ENCODE measurements at regions not wholly inside any gene's neighbourhood (a gene's known extent, or its start where the extent isn't known, plus 50 kb on each side); places are given as distances from the start of the nearest gene placed in this dataset.

DNA sequence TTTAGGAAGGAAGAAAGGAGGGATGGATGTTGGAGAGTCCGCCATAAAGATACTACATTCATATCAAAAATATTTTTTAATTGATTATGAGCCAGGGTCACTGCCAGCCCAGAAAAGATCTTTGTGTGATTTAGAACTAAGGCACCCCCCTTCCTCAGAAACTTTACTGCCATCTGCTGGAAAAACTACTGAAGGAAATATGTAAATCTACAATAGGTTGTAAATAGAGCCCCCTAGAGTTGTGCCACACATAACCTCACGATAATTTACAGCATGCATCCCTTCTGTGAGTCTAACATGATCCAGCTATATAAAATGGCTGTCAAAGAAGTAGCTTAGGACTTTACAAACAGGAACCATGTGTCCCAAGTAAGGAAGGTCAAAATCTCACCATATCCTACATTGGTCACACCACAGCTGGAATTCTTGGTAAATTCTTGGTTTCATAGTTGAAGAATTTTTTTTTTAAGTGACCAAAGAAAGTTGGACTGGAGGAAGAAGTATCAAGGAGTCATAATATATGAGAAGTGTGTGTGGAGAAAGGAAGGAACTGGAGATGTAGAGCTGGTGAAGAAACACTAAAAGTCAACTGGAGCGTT is 152.5 kb downstream of the CYP26B1 start:
- no peak overlapping the region for H3K4me3 ChIP-seq
- H3K4me1 ChIP-seq, result no peaks in the 10 kb centered on the region
- no peaks in the 10 kb centered on the region for H3K36me3 ChIP-seq
- ATAC-seq, result peak in 3 of 4 donors; percentile 49 to 79 (median 71)
- no peak for DNase-seq
- H3K27me3 ChIP-seq, result no peaks in the 10 kb centered on the region
- TF ChIP-seq, protein P1, sequence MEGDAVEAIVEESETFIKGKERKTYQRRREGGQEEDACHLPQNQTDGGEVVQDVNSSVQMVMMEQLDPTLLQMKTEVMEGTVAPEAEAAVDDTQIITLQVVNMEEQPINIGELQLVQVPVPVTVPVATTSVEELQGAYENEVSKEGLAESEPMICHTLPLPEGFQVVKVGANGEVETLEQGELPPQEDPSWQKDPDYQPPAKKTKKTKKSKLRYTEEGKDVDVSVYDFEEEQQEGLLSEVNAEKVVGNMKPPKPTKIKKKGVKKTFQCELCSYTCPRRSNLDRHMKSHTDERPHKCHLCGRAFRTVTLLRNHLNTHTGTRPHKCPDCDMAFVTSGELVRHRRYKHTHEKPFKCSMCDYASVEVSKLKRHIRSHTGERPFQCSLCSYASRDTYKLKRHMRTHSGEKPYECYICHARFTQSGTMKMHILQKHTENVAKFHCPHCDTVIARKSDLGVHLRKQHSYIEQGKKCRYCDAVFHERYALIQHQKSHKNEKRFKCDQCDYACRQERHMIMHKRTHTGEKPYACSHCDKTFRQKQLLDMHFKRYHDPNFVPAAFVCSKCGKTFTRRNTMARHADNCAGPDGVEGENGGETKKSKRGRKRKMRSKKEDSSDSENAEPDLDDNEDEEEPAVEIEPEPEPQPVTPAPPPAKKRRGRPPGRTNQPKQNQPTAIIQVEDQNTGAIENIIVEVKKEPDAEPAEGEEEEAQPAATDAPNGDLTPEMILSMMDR (IDR thresholded peaks at IDR 0.05), result peak; percentile 38 to 60 (median 50)
- TF ChIP-seq POLR2A (IDR thresholded peaks at IDR 0.05), result no peak
- WGBS (ENCODE audit: insufficient coverage, low coverage, low lambda C conversion rate, missing lambda C conversion rate), result 87% methylated on average over 3 of the region's 3 CpGs
- no peaks in the 10 kb centered on the region for H3K9me3 ChIP-seq
- intact Hi-C loops (cut with DNase I), result no loop called here
- no peak overlapping the region for H3K27ac ChIP-seq

DNA sequence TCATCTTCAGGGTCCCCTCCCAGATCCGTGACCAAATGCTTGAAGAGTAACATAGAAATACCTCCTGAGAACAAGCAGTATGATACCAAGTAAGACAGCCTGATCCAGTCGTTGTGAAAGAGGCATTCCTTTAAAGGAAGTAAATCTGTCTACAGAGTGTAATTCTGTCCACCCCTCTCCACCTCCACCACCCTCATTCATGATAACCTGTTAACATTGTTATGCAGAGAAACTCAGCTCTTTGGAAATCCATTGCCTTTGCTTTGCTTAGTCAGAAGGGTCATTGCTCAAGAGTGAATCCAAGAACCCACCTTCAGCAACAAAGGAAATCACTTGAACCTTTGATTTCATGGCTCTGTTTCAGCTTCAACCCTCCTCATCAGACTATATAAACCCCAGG is 155.6 kb downstream of the CYP26B1 start:
- Histone ChIP-seq H3K27ac (no peak overlapping the region), H3K9me3 (no peaks in the 10 kb centered on the region), H3K36me3 (no peaks in the 10 kb centered on the region), H3K4me1 (no peaks in the 10 kb centered on the region), H3K27me3 (no peaks in the 10 kb centered on the region), H3K4me3 (no peak overlapping the region)
- WGBS (ENCODE audit: insufficient coverage, low coverage, low lambda C conversion rate, missing lambda C conversion rate), result 51% methylated on average over 2 of the region's 2 CpGs
- intact Hi-C loops (cut with DNase I), result no loop called here
- TF ChIP-seq, protein P1 (IDR thresholded peaks at IDR 0.05), result no peak
- no peak for TF ChIP-seq POLR2A (IDR thresholded peaks at IDR 0.05)
- ATAC-seq (no peak), DNase-seq (no peak)

DNA sequence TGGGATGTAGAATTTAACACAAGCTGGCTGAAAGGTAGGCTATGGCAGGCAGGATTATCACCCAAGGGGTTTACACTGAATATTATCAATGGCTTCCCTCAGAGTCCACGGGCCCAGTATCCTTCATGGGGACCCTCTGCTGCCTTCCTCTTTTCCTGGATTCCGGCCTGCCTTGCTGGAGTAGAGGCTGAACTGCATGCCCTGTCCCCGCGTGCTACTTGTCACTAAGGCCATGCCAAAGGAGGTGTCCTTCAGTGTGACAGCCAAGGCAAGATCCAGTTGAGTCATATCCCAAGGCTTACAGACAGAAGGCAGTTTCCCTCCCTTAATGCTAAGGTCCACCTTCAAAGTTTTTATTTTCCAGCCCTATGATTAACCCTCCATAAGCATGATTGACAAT is 156.3 kb downstream of the CYP26B1 start:
- WGBS (ENCODE audit: insufficient coverage, low coverage, low lambda C conversion rate, missing lambda C conversion rate), result 80% methylated on average over 4 of the region's 4 CpGs

DNA sequence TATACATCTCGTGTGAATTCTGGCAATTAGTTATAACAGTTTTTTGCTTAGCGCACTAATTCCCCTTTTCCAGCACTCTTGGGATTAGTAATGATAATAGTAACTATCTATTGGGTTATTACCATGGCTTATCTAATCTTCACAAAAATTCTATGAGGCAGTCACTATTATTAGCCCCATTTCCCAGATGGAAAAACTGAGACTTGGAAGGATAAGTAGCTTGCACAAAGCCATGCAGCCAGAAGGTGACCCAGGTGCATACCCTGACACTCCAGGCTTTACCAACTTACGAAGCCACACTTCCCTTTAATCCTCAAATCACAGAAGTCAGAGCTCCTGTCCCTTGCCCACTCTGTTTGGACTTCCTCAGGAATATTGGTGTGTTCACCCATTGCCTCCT is 156.8 kb downstream of the CYP26B1 start:
- ATAC-seq, result no peak
- H3K4me1 ChIP-seq, result no peaks in the 10 kb centered on the region
- no peaks in the 10 kb centered on the region for H3K27me3 ChIP-seq
- WGBS (ENCODE audit: insufficient coverage, low coverage, low lambda C conversion rate, missing lambda C conversion rate), result 87% methylated on average over 3 of the region's 3 CpGs
- H3K4me3 ChIP-seq, result no peak overlapping the region
- TF ChIP-seq, protein P1 (IDR thresholded peaks at IDR 0.05), result no peak
- TF ChIP-seq POLR2A (IDR thresholded peaks at IDR 0.05), result no peak
- intact Hi-C loops (cut with DNase I), result no loop called here
- no peaks in the 10 kb centered on the region for H3K9me3 ChIP-seq
- H3K27ac ChIP-seq, result no peak overlapping the region
- DNase-seq, result no peak
- no peaks in the 10 kb centered on the region for H3K36me3 ChIP-seq

More for the DNA sequence above, 156.3 kb downstream of the CYP26B1 start:
- DNase-seq (no peak), ATAC-seq (no peak)
- Histone ChIP-seq H3K36me3 (no peaks in the 10 kb centered on the region), H3K9me3 (no peaks in the 10 kb centered on the region), H3K27me3 (no peaks in the 10 kb centered on the region), H3K4me1 (no peaks in the 10 kb centered on the region), H3K27ac (no peak overlapping the region), H3K4me3 (no peak overlapping the region)
- no peak for TF ChIP-seq POLR2A (IDR thresholded peaks at IDR 0.05)
- TF ChIP-seq, protein P1 (IDR thresholded peaks at IDR 0.05), result no peak
- intact Hi-C loops (cut with DNase I), result no loop called here

DNA sequence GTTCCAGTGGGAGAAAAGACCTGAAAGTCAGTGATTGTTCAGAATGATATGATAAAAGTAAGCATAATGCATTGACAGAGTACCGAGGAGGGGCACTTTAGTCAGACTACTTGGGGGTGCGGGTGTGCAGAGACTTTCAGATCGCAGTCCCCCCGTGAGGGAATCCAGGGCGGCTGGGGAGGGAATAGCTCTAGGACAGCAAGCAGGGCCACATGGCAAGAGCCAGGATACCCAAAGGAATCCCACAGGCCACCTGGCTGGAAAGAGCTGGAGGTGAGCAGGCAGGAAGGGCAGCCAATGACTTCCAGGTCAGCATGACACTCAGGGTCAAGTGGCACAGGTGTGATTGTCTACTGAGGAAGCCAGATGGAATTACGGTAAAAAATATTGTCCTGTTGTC is 157.5 kb downstream of the CYP26B1 start:
- no peak for ATAC-seq
- H3K4me1 ChIP-seq, result no peaks in the 10 kb centered on the region
- no peak overlapping the region for H3K4me3 ChIP-seq
- DNase-seq, result no peak
- 80% methylated on average over 2 of the region's 6 CpGs for WGBS (ENCODE audit: insufficient coverage, low coverage, low lambda C conversion rate, missing lambda C conversion rate)
- intact Hi-C loops (cut with DNase I), result no loop called here
- no peaks in the 10 kb centered on the region for H3K36me3 ChIP-seq
- H3K27ac ChIP-seq, result no peak overlapping the region
- H3K9me3 ChIP-seq, result no peaks in the 10 kb centered on the region
- H3K27me3 ChIP-seq, result no peaks in the 10 kb centered on the region
- TF ChIP-seq, protein P1 (IDR thresholded peaks at IDR 0.05), result no peak
- TF ChIP-seq POLR2A (IDR thresholded peaks at IDR 0.05), result no peak
